Spinal cord (tissue), 9 donors: ENCODE measurements at regions not wholly inside any gene's neighbourhood (a gene's known extent, or its start where the extent isn't known, plus 50 kb on each side); places are given as distances from the start of the nearest gene placed in this dataset.
"Not testable (repeated sequence)": the region's sequence is repeated elsewhere in the genome, so short reads cannot be mapped to it uniquely, and the experiment has no call there.

Experiments used
- DNase-seq, 6 donors: peaks; one replicate each; pipeline versions ENCODE4 v3.0.0 to v3.0.0-alpha.2; 2013 to 2015; ENCODE audit warnings: low spot score in 6 of 6, low read depth in 4 of 6
- H3K27ac ChIP-seq: one replicate; pipeline ENCODE4 v1.5.1; 2013; ENCODE audit warnings: low read depth, low read length, control low read depth
- H3K27me3 ChIP-seq: one replicate; pipeline ENCODE4 v1.6.1; 2013; ENCODE audit warnings: low read length; ENCODE audit not compliant: control insufficient read depth, insufficient read depth
- H3K36me3 ChIP-seq: one replicate; pipeline ENCODE4 v1.6.1; 2013; ENCODE audit warnings: low read length; ENCODE audit not compliant: control insufficient read depth, insufficient read depth
- H3K4me1 ChIP-seq: one replicate; pipeline ENCODE4 v1.6.1; 2013; ENCODE audit warnings: low read length; ENCODE audit not compliant: control insufficient read depth, insufficient read depth
- H3K4me3 ChIP-seq: one replicate; pipeline ENCODE4 v1.5.1; 2013; ENCODE audit warnings: low read depth, low read length, control low read depth
- H3K9me3 ChIP-seq: one replicate; pipeline ENCODE4 v1.6.1; 2013; ENCODE audit warnings: low read length; ENCODE audit not compliant: control insufficient read depth, insufficient read depth
- WGBS: methylation state at CpG from one replicate; pipeline ENCODE4 v1.1.5; 2013; ENCODE audit warnings: missing lambda C conversion rate; ENCODE audit not compliant: insufficient coverage; 5-methylcytosine and 5-hydroxymethylcytosine counted together
- donor health status: healthy.

DNA sequence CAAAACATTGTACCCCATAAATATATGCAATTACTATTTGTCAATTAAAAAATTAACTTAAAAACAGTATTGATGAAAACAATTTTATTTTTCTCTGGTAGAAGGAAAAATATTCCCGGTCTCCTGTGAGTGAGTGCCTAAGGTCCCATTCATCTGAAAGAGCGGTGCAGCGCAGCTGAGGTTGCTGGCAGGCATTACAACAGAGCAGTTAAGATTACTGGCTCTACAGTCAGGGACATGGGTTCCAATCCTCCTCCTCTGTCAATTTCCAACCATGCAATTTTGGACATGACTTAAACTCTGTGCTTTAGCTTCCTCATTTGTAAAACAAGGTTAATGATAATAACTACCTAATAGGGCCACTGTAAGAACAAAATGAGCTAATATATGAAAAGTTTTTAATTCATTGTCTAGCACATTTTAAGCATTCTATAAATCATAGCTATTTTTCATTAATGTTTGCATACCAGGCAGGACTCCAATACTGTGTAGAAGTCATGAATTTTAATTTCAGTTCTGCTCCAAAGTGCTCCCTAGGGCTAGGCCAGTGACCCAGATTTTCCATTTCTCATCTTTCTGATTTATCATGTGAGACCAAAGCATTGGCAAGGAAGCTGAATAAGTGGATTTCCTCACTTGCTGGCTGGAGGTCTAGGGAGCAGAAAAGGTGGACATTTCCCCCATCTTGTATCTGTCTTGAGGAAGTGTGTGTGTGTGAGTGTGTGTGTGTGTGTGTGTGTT is 174.2 kb upstream of the NBPF19 start:
- WGBS, result no CpG with 5 or more reads among the region's 3 CpGs

DNA sequence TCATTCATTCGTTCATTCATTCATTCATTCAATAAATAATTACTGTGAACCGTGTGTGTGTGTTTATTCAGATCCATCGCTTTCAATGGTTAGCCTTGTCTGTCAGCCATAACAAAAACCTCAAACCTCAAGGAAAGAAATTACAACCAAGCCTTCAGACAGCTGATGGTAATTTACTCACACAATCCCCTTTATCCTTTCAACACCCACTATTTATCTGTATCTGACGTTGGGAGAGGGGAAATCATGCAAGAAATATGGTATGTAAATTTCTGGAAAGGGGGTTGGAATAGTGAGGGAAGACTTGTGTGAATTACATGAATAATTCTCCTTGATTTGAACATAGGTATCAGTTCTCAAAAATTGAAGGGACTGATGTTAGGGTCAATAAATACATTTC is 173.6 kb upstream of the NBPF19 start:
- no CpG with 5 or more reads among the region's 4 CpGs for WGBS
- not testable (repeated sequence) for H3K4me3 ChIP-seq, H3K4me1 ChIP-seq, H3K27me3 ChIP-seq, H3K27ac ChIP-seq, H3K9me3 ChIP-seq, H3K36me3 ChIP-seq, DNase-seq

More for the DNA sequence above, 174.2 kb upstream of the NBPF19 start:
- H3K27ac ChIP-seq, H3K4me3 ChIP-seq, H3K9me3 ChIP-seq, H3K27me3 ChIP-seq, H3K4me1 ChIP-seq, H3K36me3 ChIP-seq, DNase-seq: not testable (repeated sequence)

DNA sequence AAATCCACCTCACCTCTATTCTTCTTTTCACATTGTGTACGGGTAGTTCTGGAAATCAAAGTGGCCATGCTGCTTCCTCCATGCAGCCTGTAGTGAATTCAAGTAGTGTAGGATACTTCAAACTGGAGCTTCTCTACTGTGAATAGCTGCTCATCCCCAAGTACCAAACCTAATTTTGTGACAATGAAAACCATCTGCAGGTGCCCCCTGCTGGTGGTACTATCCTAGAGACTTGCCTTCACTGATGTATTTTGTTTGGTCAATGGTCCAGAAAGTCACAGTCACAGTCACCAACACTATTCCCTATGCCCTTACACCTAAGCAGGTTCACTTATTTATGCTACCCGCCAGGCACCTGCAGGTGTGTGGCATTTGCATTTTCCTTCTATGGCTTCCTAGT is 170.0 kb upstream of the NBPF19 start:
- not testable (repeated sequence) for H3K4me1 ChIP-seq, H3K36me3 ChIP-seq, H3K9me3 ChIP-seq, H3K27ac ChIP-seq, DNase-seq, H3K4me3 ChIP-seq, H3K27me3 ChIP-seq
- no CpG with 5 or more reads among the region's 2 CpGs for WGBS

DNA sequence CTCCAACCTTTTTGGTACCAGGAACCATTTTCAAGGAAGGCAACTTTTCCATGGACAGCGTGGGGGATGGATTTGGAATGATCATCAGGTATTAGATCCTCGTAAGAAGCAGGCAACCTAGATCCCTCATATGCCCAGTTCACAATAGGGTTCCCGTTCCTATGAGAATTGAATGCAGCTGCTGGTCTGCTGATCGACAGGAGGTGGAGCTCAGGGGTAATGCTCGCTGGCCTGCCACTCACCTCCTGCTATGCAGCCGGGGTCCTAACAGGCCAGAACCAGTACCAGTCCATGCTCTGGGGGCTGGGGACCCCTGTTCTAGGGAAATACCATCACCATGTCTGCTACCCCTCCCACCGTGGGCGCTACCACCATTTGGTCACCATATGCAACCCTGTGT is 167.2 kb upstream of the NBPF19 start:
- DNase-seq, H3K27ac ChIP-seq, H3K4me3 ChIP-seq, H3K9me3 ChIP-seq, H3K27me3 ChIP-seq, H3K4me1 ChIP-seq, H3K36me3 ChIP-seq: not testable (repeated sequence)
- WGBS, result no CpG with 5 or more reads among the region's 8 CpGs

- WGBS, result no CpG with 5 or more reads among the region's 2 CpGs
- not testable (repeated sequence) for H3K27ac ChIP-seq, H3K27me3 ChIP-seq, H3K9me3 ChIP-seq, DNase-seq, H3K4me1 ChIP-seq, H3K36me3 ChIP-seq, H3K4me3 ChIP-seq
Measured at GRCh38 chr1:149314921-149315320, 159.9 kb upstream of the NBPF19 start.

DNA sequence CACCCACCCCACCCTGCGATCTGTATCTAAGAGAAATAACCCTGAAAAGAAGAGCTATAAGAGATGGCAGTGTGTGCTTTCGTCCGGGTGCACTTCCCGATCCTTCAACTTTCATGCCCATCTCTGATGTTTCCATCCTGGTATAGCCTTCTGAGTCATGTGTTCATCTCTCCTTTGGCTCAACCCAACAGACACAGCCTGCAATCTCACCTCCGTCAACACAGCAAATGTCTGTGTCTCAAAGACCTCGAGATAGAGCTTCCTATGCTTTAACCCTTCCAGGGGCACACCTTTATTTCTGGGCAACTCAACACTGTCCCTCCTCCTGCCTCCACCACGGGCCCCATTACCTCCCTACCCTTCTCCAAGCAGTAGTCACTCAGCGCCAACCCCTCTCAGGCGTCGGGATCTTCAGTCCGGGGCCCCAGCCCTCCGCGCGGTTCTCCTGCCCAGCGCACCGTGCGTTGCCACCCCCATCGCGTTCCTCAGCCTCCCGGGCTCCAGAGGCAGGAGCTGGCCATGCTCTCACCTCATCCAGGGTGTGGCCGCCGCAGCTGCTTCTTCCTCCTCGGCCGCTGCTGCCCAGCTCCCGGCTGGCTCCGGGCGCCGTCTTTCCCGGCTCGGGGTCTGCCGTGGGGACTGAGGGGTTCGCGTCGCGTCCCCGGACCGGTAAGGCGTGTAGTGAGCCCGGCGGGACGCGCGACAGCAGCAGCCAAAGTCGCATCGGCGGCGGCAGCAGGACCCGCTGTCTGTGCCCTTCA is 153.7 kb upstream of the NBPF19 start:
- not testable (repeated sequence) for H3K4me3 ChIP-seq, H3K4me1 ChIP-seq, H3K9me3 ChIP-seq, H3K27ac ChIP-seq, H3K36me3 ChIP-seq, DNase-seq, H3K27me3 ChIP-seq
- WGBS, result no CpG with 5 or more reads among the region's 48 CpGs

GRCh38 chr1:149321732-149322016 is 153.2 kb upstream of the NBPF19 start:
- H3K36me3 ChIP-seq, H3K9me3 ChIP-seq, H3K4me1 ChIP-seq, H3K27me3 ChIP-seq, DNase-seq, H3K27ac ChIP-seq, H3K4me3 ChIP-seq: not testable (repeated sequence)
- no CpG with 5 or more reads among the region's 12 CpGs for WGBS

- H3K27ac ChIP-seq, DNase-seq: not testable (repeated sequence)
Measured at GRCh38 chr1:149330081-149330335, 144.8 kb upstream of the NBPF19 start.

GRCh38 chr1:149336082-149336481 is 138.8 kb upstream of the NBPF19 start:
- H3K4me3 ChIP-seq, H3K36me3 ChIP-seq, H3K27me3 ChIP-seq, H3K27ac ChIP-seq, H3K4me1 ChIP-seq, DNase-seq, H3K9me3 ChIP-seq: not testable (repeated sequence)
- no CpG with 5 or more reads among the region's 2 CpGs for WGBS

More at GRCh38 chr1:149330081-149330335, 144.8 kb upstream of the NBPF19 start:
- not testable (repeated sequence) for H3K9me3 ChIP-seq, H3K4me1 ChIP-seq, H3K36me3 ChIP-seq, H3K4me3 ChIP-seq, H3K27me3 ChIP-seq

- not testable (repeated sequence) for H3K36me3 ChIP-seq, H3K4me3 ChIP-seq, H3K27ac ChIP-seq, H3K27me3 ChIP-seq, DNase-seq, H3K4me1 ChIP-seq, H3K9me3 ChIP-seq
- no CpG with 5 or more reads among the region's 18 CpGs for WGBS
Measured at GRCh38 chr1:149338221-149338691, 136.6 kb upstream of the NBPF19 start.
